Kidney glomerular epithelial cell (primary cell): ENCODE measurements at regions not wholly inside any gene's neighbourhood (a gene's known extent, or its start where the extent isn't known, plus 50 kb on each side); places are given as distances from the start of the nearest gene placed in this dataset.
"Not testable (repeated sequence)": the region's sequence is repeated elsewhere in the genome, so short reads cannot be mapped to it uniquely, and the experiment has no call there.

Experiments used
- DNase-seq: peaks from one replicate; lab custom pipeline; 2025; lab: John Stamatoyannopoulos, UW

- not testable (repeated sequence) for DNase-seq
These were observed 80.2 kb upstream of the ZFP42 start for GRCh38 chr4:187915406-187915805.

DNA sequence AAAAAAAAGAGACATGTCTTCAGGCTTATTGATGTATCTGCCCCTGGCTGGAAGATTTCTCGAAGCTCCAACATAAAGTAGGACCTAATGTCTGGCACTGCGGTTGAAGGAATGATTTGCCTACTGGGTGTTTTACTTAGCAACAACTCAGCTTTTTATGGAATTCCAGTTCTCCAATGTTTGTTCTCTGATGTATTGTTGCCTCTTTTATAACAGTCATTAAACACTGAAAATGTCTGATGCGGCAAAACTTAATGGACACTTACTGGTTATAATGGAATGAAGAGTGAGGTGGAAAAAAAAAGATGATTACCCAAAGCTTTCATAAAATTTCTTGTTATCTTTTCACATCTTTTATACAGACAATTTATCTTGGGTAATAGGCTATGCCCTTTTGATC, 75.6 kb upstream of the ZFP42 start:
- DNase-seq = no peak

- DNase-seq = no peak
These were observed 73.5 kb upstream of the ZFP42 start for GRCh38 chr4:187921946-187922623.

DNA sequence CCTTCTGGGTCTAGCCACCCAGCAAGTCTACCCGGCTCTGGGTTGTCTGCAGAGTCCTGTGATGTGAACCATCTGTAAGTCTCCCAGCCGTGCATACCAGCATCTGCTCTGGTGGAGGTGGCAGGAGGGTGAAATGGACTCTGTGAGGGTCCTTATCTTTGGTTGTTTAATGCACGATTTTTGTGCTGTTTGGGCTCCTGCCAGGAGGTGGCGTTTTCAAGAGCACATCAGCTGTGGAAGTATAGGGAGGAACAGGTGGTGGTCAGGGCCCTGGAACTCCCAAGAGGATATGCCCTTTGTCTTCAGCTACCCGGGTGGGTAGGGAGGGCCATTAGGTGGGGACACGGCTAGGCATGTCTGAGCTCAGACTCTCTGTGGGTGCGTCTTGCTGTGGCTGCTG, 66.5 kb upstream of the ZFP42 start:
- no peak for DNase-seq

GRCh38 chr4:187934766-187935165, 60.8 kb upstream of the ZFP42 start:
- DNase-seq = no peak

- DNase-seq = no peak
These were observed 58.0 kb upstream of the ZFP42 start for GRCh38 chr4:187937557-187937956.

DNA sequence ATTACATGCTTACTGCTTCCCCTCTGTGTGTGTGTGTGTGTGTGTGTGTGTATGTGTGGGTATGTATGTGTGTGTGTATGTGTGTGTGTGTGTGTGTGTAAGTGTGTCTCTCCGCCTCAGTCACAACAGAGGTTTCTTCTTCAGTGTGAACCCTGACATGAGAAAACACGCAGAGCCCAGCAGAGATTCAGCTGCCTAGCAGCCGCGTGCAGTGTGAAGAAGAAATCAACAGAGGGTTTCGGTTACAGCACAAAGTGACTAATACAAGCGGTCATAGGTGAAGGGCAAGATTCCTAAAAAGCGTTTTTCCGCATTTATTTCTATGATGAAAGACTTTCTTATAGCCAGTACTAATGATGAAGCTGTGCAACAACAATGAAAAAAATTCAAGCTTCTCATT, 55.3 kb upstream of the ZFP42 start:
- no peak for DNase-seq

DNA sequence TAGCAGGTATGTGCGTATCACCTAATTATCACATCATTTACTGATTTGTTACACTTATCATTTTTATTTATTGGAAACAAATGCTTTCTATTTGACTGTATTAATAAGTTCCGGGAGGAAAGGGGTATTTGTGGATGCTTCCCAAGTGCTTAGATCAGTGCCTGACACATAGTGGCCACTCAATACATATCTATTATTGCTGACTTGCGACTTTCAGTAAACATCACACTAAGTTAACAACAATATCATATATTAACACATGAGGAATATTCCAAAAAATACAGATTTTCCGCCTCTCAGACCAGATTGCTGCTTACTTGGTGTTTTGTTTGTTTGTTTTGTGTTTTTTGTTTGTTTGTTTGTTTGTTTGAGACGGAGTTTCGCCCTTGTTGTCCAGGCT, 52.6 kb upstream of the ZFP42 start:
- DNase-seq = no peak

DNA sequence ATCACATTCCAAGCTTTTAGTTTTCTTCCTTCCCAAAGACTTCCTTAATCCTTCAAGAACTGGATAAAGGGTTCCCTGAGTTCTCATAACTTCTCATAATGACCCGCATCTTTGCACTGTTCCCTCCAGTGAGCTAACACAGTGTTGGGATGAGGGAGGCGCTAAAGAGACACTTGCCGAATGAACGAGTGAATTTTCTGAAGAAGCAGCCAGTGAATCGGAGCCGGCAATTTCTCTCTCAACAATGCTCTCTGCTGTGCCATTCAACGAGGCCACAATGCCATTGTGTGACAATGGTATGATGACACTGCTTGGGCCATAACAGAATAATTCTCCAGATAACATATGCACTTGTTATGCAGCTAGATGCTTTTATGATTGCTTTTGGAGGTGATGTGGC, 51.4 kb upstream of the ZFP42 start:
- DNase-seq = no peak
